Islet precursor cell (in vitro differentiated cells): ENCODE measurements at regions not wholly inside any gene's neighbourhood (a gene's known extent, or its start where the extent isn't known, plus 50 kb on each side); places are given as distances from the start of the nearest gene placed in this dataset.

Source experiments
- DNase-seq: peaks from one replicate; pipeline ENCODE4 v3.0.0-alpha.2; 2018

DNA sequence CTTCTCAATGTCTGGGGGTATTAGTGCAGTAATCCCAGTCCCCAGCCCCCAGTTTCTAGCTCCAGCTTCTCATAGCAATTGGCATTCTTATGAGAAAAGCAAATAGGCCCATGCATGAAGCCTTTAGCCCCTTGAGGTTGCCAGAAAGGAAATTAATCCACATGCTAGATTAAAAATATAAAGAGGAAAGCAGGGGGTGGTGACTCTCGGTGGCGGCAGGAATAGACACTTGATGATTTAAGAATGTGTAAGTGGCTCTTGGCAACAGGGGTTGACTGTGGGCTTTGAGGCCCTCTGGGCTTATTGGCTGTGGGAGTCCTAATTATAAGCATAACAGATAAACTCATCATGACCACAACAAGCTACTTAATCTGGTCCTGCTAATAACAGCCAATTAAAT, 1367.3 kb upstream of the FLRT2 start:
- no peak for DNase-seq

DNA sequence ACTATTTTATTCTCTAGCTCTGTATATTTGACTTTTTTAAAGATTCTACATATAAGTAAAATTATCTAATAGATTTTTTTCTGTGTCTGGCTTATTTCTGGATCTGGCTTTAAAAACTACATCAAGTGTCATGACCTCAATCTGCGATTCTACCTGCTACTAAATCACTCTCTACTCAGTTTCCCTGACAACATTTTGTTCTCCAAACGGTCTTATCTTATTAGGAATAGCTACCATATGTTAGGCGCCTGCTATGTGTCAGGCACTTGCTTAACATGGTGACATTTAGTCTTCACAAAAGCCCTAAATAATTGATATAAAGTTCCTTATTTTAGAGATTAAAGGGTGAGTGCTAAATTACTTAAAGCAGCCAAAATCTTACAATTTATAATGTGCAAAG, 1362.9 kb upstream of the FLRT2 start:
- DNase-seq: no peak

DNA sequence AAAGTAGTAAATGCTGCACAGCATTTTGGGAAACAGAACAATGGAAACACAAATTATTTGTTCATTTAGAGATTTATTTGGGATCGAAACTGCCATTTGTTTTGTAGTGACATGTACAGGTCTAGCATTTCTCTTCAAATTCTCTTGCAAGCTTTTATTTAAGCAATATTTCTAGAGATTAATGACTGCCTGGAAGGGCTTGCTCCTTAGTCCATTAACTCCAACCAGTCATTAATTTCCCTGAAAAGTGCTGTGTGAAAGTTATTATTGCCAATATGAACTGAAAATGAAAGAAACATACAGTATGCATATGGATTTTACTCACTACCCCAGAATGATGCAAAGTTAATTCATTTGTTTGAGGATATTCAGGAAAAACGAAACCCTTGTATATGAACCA, 1349.6 kb upstream of the FLRT2 start:
- DNase-seq: no peak

DNA sequence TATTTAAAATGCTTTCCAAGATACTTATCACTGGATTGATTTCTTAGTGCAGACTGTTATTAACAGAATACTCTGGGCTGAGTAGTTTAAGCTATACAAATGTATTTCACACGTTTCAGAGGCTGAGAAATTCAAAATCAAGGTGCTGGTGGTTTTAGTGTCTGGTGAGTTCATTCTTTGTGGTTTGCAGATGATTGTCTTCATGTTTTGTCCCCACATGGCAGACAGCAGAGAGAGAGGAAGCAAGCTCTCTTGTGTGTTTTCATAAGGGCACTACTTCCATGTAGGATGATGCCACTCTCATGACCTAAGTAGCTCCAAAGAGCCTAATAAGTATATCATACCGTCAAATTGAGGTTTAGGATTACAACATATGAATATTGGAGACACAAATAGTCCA, 1348.9 kb upstream of the FLRT2 start:
- DNase-seq: no peak

DNA sequence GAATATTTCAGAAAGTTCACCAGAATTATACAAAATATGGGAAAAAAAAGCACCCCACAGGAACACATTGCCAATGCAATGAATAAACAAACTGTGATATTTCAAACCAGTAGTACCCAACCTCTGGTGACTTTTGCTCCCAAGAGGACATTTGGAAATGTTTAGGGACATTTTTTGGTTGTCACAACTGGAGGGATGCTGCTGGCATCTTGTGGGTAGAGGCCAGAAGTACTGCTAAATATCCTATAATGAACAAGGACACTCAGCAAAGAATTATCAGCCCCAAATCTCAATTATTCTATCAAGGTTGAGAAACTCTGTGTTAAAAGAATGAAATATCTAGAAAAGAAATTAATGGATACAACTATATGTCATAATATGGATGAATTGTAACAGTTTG, 1334.4 kb upstream of the FLRT2 start:
- DNase-seq: no peak

DNA sequence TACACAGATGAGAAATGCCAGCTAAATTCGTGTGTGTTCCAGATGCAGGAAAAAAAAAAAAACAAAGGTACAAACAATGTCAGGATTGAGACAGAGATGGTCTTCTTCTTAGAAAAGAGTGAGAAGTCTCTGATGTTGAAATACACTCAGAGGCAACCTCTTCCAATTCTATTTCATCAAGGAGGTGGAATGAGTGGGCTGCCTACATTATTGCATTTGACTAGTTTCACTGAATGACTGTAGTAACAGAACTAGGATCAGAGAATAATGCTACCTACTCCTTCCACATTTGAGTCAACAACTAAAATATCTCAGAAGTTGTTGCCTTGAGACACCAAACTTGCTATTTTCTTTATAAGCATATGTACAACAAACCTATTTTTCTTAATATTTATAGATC, 1332.2 kb upstream of the FLRT2 start:
- DNase-seq: no peak

DNA sequence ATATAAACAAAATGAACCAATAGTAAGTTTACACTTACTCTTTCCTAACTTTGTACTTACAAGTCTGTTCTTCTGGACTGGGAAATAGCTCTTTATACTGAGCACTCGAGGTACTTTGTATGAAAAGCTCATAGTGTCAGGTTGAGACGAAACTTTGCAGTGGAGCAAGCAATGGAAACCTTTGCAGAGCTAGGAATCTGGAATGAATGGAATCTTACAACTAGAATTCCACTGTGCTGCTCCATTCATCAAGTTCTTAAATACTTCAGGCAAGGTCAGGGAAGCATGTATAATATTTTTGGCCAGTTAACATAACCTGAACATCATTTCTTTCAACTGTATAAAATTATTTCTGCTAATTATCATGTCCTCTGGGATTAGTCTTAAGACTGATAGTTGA, 1327.5 kb upstream of the FLRT2 start:
- no peak for DNase-seq

DNA sequence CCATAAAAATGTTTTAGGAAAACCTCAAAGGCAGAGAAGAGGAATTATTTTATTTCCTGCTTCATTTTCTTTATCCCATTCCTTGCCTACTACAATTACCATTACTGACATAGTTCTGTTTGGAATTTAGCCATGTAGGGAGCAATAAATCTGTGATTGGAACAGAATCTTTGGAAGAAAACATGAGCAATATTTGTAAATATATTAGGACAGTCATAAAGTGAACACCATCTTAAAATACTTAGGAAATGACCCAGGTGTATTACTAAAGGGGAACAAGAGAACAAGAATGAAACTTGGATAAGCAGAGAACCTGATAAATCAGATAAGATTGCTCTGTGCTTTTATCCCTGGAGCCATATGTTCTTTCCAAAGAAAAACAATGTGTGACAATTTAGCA, 1326.0 kb upstream of the FLRT2 start:
- no peak for DNase-seq

DNA sequence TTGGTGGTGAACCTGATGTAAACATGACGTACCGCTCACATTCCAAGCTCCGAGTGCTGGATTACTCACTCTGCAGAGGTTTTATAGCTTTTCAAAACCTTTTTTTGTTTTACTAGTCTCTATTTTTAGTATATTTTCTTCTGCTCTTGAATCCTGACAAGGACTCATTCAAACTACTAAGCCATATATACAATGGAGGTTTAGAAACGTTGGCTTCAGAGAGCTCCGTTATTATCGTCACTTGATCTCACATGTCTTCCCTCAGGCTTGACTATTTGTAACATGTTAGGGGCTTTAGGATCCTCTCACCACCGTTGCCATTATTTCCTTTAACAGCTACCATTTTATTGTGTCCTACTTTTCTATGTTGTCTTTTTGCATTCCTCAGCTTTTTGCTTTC, 1321.5 kb upstream of the FLRT2 start:
- DNase-seq: no peak

DNA sequence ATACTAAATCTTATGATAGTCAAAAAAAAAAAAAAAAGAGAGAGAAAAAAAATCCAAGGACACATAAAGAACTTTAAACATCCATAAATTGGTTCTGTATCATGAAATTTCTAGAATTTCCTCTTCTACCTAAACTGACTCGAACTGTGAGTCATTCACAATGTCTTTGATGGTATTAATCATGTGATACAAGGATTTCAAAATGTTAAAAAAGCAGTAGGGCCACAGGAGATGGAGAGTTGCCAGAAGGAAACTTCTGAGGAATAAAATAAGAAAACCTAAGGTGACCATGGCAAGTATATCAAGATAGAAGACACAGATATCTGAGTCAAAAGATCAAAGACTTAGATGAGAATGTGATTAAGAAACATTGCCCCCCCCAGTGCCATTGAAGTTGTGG, 1320.9 kb upstream of the FLRT2 start:
- DNase-seq: no peak

DNA sequence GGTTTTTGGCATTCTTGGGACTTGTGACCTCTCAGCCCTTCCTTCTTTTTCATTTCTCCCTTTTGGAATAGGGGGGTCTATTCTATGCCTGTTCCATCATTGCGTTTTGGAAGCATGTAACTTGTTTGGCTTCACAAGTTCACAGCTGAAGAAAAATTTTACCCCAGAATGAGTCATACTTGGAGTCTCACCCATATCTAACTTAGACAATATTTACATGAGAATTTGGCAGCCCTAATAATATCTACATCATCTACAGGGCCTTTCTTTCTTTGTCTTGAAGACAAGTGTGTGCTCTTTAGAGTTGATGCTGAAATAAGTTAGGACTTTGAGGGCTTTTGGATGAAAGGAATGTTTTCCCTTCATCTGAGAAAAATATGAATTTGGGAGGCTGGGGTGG, 1312.9 kb upstream of the FLRT2 start:
- DNase-seq: no peak

DNA sequence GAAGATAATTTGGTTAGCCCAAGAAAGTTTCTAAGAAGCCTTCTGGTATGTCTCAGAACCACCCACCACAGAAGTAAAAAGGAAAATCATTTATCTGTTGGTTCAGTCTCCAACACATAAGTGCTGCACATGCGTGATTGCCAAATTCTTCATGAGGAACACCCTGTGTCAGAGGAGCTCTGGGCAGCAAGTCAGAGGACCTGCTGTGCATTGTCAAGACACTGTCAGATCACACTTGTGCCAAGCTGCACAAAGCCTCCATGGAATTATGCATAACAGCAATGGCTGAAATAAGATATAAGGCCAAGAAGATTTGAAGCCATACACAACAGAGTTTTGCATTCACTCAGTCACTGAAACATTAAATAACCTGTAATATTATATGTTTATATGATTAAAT, 1304.7 kb upstream of the FLRT2 start:
- DNase-seq: no peak

DNA sequence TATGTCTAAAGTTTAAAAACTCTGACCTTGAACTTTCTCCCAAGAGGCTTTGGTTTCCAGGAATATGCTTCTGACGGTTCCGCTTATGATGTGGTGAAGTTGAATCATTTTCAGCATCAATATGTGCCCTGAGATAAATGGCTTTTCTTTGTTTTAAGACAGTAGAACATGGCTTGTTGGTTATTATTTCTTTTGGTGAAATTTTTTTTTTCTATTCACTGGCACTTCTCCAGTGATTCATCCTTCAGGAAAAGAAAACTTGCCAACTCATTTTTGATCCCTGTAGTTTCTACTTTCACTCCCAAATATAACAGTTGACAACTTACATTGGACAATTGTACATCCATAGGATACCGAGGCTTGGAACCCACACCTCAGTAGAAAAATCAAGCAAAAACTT, 1301.2 kb upstream of the FLRT2 start:
- no peak for DNase-seq

DNA sequence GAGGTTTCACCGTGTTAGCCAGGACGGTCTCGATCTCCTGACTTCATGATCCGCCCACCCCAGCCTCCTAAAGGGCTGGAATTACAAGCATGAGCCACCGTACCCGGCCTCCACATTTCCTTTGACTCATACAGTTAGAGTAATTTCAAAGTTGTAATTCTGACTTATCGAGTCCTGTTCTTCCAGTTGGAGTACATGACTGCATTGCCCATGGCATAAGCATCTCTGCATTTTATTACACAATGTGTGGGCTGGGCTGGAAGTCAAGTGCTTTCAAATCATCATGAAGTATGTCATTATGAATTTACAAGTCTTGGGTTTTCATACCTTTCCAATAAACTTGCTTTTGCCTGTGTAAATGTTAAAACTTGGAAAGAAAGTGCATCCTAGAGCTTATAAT, 1295.7 kb upstream of the FLRT2 start:
- no peak for DNase-seq

DNA sequence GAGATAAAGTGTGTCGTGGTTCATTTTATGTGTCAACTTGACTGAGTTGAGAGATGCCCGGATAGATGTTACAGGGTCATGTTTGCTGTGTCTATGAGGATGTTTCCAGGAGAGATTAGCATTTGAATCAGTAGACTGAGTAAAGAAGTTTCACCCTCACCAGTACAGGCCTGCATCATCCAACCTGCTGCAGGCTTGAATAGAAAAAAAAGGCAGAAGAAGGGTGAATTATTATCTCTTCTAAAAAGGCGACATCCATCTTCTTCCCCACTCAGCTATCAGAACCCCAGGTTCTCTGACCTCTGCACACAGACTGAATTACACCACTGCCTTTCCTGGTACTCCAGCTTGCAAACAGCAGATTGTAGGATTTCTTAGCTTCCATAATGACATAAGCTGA, 1293.7 kb upstream of the FLRT2 start:
- DNase-seq: no peak

DNA sequence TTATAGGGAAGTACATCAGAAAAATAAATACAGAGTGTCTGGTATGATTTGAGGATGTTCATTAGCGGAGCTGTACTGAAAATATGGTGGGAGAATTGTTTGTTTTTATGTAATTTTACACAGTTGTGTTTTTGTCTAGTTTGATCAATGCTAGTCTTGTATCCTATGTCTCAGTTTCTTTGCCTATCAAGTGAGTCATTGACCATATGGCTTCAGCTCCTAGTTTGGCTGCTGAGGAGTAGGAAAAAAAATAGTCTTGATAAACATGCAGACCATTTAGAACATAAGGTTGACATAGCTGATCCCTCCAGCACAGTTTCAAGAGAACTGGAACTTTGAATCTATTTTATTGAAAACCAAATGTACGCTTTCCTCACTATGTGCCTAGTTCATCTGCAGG, 1292.1 kb upstream of the FLRT2 start:
- no peak for DNase-seq

DNA sequence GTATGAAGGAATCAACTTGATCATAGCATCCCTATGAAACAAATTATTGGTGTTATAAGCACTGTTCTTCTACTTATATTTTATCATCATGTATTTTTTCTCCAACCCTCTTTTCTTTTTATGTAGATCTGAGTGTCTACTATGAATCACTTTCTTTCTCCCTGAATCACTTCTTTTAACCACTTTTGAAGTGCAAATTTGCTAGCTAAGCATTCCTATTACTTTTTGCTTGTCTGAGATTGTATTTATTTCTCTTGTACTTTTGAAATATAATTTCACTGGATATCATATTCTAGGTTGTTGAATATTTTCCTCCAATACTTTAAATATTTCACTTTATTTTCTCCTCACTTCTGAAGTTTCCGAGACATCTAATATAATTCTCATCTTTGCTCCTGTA, 1282.3 kb upstream of the FLRT2 start:
- no peak for DNase-seq

DNA sequence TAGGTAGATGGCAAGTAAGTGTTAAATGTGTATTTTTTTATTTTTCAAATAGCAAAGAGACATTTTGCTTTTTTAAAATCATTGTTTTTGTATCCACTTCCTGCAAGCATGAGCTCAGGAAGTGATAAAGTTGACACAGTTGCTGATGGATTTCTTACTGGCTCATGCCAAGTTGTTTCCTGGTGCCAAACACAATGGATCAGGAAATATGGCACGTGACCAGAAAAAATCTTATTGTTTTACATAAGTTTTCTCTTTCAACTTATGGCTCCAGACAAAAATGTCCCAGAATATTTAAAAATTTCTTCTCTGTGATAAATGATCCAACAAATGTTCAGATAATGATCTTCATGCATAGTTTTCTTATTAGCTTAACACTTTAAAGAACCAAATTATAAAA, 1279.1 kb upstream of the FLRT2 start:
- no peak for DNase-seq

DNA sequence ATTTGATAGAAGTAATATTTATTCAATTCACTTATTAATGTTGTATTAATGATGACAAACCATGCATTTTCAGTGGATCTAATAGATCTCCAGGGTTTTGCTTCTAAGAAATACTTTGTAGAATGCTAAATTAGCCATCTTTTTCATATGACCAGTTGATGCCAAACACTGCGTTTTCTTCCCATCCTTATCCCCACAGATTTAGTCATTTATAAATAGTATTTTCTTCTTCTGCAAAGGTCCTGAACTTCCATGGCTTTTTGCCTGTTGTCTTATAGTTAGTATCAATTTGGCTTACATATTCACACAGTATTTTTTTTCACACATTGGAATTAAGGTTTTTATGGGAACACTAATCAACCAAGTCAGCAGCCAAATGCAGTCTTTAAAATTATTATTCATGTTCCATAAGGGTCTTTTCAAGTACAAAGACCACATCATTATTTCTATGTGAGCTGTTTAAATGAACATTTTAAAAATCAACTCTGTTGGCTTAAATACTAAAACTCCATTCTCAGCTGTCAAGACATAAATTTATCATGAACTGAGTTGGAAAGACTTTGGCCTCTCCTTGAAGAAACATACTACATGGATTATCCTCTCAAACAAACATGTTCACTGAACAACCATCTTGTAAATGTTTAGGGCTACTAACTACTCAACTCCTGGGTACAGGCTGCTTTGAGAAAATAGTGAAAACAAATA, 1278.4 kb upstream of the FLRT2 start:
- no peak for DNase-seq

DNA sequence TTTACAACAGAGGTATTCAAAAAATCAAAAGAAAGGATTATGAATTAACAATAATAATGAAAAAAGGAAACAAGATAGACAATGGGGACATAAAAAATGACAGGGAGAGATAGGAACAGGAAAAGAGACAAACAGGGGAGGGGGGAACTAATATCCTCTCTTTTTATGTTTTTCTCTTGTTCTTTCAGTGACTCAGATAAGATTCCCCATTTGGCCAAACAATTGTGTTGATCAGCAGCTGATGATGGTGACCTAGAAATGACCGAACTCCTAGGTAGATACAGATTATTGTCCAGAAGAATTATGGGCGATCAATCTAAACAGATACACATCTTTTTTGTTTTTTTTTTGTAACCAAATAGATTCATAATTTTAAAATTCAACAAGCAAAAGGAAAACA, 1277.2 kb upstream of the FLRT2 start:
- no peak for DNase-seq

DNA sequence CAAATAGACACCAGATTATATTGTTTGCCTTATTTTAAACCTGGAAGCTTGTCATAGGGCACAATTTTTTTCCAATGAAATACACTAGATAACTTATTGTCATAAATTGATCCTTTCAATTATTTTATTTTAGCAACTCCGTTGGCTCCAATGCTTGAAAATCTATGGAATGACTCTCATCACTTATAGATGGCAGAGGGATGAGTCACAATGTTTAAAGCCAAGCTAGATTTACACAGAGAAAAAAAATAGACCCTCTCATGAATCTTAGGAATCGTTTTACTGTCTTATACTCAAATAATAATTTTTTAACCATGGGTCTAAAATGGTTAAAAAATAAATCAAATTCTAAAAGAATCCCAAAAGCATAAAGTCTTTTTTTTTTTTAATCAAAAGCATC, 1276.6 kb upstream of the FLRT2 start:
- DNase-seq: no peak

DNA sequence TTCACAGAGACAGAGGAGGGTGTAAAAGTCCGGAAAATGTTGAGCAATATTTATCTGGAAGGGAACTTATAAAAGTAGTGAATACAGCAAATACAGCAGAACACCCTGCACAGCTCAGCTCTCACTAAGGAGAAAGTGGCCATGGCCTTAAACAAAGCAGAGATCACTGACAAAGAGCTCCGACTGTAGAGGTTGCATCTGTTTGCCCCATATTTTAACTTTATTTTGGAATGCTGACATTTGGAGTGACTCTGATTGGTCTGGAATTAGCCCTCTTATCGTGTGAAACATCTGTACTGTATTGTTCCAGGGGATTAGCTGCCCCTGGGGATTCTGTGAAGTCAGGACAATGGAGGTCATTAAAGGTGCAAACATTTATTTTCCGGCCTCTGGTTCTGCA, 1275.7 kb upstream of the FLRT2 start:
- peak; percentile 59 for DNase-seq

DNA sequence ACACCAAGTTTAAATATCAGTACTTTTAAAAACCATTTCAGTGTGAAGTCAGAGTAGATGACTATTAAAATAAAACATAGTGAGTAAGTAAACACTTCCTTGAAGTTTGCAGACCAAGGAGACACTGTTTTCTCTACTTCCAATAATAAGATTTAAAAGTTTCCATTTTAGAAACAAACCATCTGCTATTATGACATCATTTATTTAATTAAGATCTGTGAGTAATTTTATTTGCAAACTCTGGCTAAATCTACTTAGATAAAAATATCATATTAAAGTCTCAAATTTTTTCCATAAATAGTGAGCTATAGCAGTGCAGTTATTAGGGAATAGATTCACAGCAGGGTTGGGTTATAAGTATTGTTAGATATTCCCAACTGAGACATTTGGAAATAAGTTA, 1267.0 kb upstream of the FLRT2 start:
- DNase-seq: no peak

DNA sequence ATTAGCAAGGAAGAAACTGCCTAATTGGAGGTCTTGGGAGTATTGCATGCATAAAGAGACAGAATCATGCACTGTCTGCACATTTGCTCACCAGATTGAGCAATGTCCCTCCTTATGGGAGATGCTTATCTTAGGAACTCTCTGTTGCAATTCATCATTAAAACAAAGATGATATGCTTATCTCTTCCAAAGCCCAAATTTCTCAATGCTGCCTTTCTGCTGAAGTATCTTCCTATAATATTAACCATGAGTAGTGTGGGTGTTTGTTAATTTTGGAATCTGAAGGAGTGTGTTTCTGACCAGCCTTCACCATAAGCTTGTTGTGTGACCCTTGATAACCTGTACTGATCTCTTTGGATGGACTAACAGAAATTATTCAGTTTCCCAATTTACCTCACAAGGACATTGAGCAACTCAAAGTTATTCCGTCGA, 1257.6 kb upstream of the FLRT2 start:
- no peak for DNase-seq

DNA sequence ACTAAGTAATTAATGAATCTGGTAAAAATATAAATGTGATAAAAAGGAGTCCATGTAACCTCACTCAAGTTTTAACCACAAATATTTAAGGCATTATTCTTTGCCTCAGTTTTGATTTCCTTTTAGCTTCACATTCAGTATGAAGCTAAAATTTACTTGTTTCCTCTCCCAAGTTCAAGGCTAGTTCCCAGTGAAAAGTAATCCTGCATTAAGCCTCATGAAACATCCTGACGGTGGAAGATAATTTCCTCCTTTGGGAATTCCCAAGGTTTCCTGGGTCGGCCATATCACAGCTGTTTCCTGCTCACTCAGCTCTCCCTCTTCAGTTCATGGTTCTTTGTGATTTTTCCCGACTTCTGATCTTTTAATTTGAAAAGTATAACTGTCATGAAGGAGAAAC, 1256.8 kb upstream of the FLRT2 start:
- DNase-seq: no peak

DNA sequence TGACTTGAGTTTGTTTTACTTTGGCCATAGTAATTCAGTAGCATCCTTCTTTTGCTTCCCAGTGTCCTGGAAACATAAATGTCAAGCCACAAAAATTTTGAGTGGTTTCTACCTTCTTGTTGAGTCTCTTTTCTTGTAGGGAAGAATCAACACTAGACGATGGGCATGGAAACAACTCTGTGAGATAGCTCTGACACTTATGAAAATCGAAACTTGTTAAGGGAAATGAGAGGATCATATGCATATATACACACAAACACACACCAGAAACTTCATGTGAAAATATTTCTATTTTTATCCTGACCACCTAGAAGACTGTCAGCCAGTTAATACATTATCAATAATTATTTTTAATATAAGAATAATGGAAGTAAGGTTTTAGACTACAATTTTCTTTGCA, 1247.3 kb upstream of the FLRT2 start:
- DNase-seq: no peak
